HCT116 (cell line): ENCODE measurements at regions not wholly inside any gene's neighbourhood (a gene's known extent, or its start where the extent isn't known, plus 50 kb on each side); places are given as distances from the start of the nearest gene placed in this dataset.

Source experiments
- POLR2A ChIP-seq: IDR thresholded peaks from 2 replicates; pipeline ENCODE4 v1.7.0; 2011; ENCODE audit warnings: borderline replicate concordance; ENCODE audit not compliant: insufficient read depth, insufficient read length; ENCODE audit errors: extremely low read depth
- SIN3A ChIP-seq: IDR thresholded peaks from 2 replicates; pipeline ENCODE4 v1.6.1; 2012; ENCODE audit warnings: low read depth
- ZNF274 ChIP-seq: fragments of 200-500 bp; sonication (Bioruptor generic); IDR thresholded peaks from 2 replicates; pipeline ENCODE4 v1.6.1; 2014; ENCODE audit warnings: mild to moderate bottlenecking, low read depth, low read length, inconsistent platforms
- TF ChIP-seq, protein P1 (sequence below), 3 experiments: fragments of 200-600 bp in 1 of 3; sonication (generic) in 1 of 3; IDR thresholded peaks in 2 of 3; conservative IDR thresholded peaks in 1 of 3; 2 replicates each; pipeline ENCODE4 v1.5.1; 2012 to 2017; ENCODE audit warnings: low read depth in 2 of 3, low read length in 2 of 3, antibody characterized with exemption in 1 of 3, borderline replicate concordance in 1 of 3, control low read depth in 1 of 3, mild to moderate bottlenecking in 1 of 3, mixed read lengths in 1 of 3, mixed run types in 1 of 3, moderate library complexity in 1 of 3; ENCODE audit not compliant: insufficient read depth in 1 of 3

DNA sequence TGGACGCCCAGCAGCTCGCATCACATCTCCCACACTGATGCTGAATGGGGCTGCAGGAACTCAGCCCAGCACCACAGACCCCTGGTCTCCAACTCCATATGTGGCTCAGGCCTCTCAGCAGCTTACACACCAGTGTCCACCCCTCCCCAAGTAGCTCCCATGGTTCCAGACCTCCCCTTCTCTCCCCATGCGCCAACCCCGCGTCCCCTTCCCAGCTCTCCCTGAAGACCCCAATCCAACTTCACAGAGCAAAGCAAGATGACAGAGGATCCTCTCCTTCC lies 188.9 kb downstream of the SH3BP4 start:
- no peak for TF ChIP-seq ZNF274
- TF ChIP-seq, protein P1, sequence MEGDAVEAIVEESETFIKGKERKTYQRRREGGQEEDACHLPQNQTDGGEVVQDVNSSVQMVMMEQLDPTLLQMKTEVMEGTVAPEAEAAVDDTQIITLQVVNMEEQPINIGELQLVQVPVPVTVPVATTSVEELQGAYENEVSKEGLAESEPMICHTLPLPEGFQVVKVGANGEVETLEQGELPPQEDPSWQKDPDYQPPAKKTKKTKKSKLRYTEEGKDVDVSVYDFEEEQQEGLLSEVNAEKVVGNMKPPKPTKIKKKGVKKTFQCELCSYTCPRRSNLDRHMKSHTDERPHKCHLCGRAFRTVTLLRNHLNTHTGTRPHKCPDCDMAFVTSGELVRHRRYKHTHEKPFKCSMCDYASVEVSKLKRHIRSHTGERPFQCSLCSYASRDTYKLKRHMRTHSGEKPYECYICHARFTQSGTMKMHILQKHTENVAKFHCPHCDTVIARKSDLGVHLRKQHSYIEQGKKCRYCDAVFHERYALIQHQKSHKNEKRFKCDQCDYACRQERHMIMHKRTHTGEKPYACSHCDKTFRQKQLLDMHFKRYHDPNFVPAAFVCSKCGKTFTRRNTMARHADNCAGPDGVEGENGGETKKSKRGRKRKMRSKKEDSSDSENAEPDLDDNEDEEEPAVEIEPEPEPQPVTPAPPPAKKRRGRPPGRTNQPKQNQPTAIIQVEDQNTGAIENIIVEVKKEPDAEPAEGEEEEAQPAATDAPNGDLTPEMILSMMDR (IDR thresholded peaks at IDR 0.05 in 2 of 3, conservative IDR thresholded peaks at IDR 0.05 in 1 of 3; ENCODE audit: borderline replicate concordance in 1 of 3, insufficient read depth in 1 of 3, low read depth in 2 of 3, low read length in 2 of 3) = no peak
- no peak for TF ChIP-seq SIN3A
- no peak for TF ChIP-seq POLR2A
